GM12891 (cell line): ENCODE measurements at regions not wholly inside any gene's neighbourhood (a gene's known extent, or its start where the extent isn't known, plus 50 kb on each side); places are given as distances from the start of the nearest gene placed in this dataset.

ENCODE experiments used
- PAX5 ChIP-seq: IDR thresholded peaks from 2 replicates; pipeline ENCODE4 v1.6.1; 2011; ENCODE audit warnings: low read length, moderate library complexity, mild to moderate bottlenecking; ENCODE audit not compliant: insufficient read depth, severe bottlenecking
- POLR2A ChIP-seq: IDR thresholded peaks from 2 replicates; pipeline ENCODE4 v1.6.1; 2011; ENCODE audit warnings: low read depth, low read length, control low read depth
- POLR2AphosphoS5 ChIP-seq: IDR thresholded peaks from 2 replicates; pipeline ENCODE4 v1.6.1; 2011; ENCODE audit warnings: low read depth, low read length, control low read depth
- POU2F2 ChIP-seq: IDR thresholded peaks from 2 replicates; pipeline ENCODE4 v1.6.1; 2011; ENCODE audit warnings: low read depth, mild to moderate bottlenecking, control low read depth, low read length, moderate library complexity
- SPI1 ChIP-seq: IDR thresholded peaks from 2 replicates; pipeline ENCODE4 v1.6.1; 2011; ENCODE audit warnings: low read depth, low read length, control low read depth
- TAF1 ChIP-seq: IDR thresholded peaks from 2 replicates; pipeline ENCODE4 v1.6.1; 2011; ENCODE audit warnings: low read depth, low read length, control low read depth

DNA sequence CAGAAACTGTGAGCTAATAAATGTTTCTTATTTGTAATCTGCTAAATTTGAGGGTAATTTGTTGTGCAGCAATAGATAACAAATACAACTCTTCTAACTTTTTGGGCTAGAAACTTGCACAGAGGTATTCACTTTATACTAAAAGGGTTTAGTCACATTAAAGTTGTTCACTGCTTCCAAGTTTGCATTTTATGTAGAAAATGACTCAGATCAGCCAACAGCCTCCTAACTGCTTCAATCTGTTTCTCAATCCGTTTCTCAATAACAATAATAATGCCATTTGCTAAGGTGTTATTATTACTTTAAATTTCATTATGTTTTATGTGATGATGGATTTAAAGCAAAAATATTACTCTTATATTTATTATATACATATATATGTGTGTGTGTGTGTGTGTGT lies 213.9 kb downstream of the CENPW start:
- no peak for TF ChIP-seq POLR2A
- TF ChIP-seq POLR2AphosphoS5, result no peak
- no peak for TF ChIP-seq TAF1
- TF ChIP-seq POU2F2, result no peak
- TF ChIP-seq SPI1, result no peak
- no peak for TF ChIP-seq PAX5
